Stimulated activated CD4-positive, alpha-beta T cell treated with anti-CD3 and anti-CD28 coated beads, Interleukin-4, amount 100 ng/mL, for 48 hours (primary cell): ENCODE measurements at regions not wholly inside any gene's neighbourhood (a gene's known extent, or its start where the extent isn't known, plus 50 kb on each side); places are given as distances from the start of the nearest gene placed in this dataset.

Experiments used
- DNase-seq, 2 donors: peaks; one replicate each; pipeline ENCODE4 v3.0.0-alpha.2; 2020; ENCODE audit warnings: low read depth in 2 of 2

DNA sequence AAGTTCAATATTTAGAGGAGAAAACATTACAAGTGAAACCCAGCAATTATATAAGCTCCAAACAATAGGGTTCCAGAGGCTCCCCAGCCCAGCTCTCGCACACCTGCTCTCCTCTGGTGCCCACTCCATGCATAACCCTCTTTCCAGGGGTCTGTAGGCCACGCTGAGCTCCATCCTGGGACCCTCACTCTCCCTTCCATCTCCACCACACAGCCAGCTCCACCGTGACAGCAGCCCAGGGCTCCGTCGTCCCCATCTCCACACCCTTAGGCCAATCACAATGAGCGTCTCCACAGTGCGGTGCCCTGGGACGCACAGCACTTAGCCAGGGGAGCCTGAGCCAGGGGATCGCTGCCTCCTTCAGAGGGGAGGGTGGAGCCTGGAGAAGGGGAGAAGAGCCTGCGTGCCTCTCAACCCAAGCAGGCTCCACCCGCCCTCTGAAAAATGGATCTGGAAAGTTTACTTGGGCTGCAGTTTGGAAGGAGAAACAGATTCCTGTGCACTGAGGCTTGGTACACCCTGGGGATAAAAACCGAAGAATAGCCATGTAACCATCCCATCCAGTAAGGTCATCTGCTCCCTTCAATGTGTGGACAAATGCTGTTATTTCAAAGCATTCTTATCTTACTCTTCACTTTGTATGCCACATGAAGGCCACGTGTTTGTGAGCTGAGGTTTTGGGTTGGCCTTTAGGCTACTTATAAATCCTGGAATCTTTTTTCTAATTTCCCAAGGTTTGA lies 72.4 kb upstream of the GGTLC1 start:
- no peak for DNase-seq

- DNase-seq, result no peak
Measured at GRCh38 chr20:24059174-24059573, 70.6 kb upstream of the GGTLC1 start.

- no peak for DNase-seq
Measured at GRCh38 chr20:24056491-24056890, 67.9 kb upstream of the GGTLC1 start.

DNA sequence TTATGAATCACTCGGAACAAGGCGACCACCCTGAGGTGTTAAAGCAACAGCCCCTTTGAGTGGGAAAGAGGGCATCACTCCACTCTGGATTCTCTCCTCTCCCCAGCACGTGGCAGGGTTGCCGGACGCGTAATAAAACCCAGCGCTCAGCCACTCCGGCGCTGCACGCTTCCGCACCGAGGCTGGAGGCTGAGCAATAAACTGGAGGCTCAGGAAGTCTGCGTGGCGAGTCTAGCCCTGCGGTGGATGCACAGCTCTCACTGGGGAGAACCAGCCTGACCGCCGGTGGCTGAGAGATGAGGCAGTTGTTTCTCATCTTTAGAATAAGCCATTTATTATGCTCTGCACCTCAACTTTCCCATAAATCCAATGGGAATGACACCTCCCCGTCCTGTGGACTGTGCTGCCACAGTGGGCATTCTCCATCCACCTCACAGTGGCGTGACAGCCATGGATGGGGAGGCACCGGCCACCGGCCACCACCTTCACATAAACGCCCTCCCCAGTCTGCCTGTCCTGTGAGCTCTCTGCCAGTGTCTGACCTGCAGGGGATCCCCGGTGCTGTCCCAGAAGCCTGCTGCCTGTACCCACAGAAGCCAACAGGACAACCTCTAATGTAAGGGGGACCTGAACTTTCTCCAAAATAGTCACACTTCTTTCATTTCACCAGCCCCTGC lies 64.2 kb upstream of the GGTLC1 start:
- DNase-seq, result no peak

- no peak for DNase-seq
Measured at GRCh38 chr20:24051160-24051559, 62.6 kb upstream of the GGTLC1 start.

DNA sequence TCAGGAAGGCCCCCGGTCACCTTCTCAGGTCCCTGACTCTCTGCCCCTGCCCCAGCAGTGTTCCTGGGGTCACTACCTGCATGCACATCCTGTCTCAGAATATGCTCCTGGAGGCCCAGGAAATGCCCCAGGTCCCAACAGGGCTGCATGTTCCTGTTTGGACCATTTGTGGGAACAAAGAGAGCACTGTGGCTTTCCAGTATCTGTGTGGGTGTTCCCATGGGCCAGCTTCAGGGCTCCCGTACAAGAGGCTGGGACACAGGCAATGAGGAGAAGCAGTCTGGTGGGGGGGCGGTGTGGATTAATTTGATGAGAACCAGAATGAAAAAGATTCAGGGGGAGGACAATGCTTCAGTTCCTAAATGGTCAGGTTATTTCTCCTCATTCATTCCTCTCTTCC lies 61.5 kb upstream of the GGTLC1 start:
- no peak for DNase-seq

GRCh38 chr20:24049081-24049480 lies 60.5 kb upstream of the GGTLC1 start:
- DNase-seq, result no peak

DNA sequence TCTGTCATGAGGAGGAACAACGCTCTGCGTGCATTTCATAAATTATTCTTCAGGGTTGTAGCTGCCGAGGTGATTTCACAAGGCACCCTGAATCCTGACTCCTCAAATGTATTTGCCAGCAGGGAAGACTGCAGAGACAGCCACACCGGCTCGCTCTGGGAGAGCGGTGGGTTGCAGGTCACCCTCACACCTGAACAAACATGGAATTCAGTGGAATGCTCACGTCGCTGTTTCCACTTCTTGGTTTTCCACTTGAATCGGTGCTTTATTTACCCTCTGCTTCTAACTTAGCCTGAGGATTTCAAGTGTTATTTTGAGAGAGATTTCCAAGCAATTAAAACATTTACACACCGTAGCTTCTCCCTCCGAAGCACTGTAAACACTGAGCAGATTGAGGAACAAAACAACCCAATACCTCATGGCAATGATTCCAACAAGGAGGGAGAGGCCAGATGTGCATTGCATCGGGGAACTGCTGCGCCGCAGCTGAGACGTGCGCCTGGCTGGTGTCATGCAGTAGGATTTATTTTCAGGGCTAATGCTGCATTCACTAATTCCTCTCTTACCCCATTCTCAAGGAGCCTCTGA lies 59.5 kb upstream of the GGTLC1 start:
- DNase-seq, result no peak

- no peak for DNase-seq
Measured at GRCh38 chr20:24046888-24047287, 58.3 kb upstream of the GGTLC1 start.

DNA sequence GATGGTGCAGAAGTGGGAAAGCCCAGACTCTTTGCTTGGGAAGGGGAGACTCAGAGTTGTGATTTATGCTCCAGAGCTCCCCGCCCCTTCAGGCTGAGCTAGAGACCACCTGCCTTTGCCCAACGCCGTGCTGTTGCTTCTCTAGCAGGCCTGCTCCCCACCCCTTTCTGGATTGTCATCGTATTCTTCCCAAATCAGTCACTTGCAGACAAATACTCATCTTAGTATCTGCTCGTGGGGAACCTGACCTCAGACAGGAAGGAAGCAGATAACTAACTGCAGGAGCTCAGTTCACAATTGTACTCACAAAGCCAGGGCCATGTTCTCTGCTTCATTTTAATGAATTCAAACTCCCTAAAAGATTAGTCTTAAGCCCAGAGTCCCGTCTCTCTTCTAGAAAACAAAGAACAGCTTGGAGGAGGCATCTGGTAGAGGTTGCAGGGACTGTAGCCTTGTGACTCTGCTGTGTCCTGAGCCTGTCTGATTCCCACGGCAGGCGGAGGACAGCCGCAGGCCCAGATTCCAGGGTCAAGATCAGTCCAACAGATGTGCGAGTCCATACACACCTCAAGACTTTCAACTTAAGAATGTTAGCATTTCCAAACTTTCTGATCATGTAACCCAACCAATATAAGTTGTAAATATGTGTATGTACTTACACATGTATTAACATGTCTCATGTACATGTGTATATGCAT lies 57.2 kb upstream of the GGTLC1 start:
- peak; percentile 12 to 17 for DNase-seq

- no peak for DNase-seq
Measured at GRCh38 chr20:24043294-24043693, 54.7 kb upstream of the GGTLC1 start.

DNA sequence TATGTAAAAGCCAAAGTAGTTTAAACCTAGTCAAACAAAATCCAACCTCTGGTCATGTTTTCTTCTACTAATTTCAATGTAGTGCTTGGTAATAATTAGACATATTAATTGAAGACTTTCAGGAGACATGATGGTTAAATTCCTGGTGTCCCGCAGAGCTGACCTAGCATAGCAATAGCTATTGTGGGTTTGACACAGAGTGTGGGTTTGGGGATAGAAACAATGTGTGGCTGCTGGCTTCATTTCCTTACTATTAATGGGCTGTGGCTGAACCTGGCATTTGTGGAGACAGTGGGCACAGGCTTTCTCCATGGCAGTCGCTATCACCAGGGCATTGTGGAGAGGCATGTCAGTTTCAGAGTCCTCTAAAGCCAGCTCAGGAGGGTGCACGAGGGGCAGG lies 54.1 kb upstream of the GGTLC1 start:
- no peak for DNase-seq

- DNase-seq, result no peak
Measured at GRCh38 chr20:24040896-24041459, 52.4 kb upstream of the GGTLC1 start.

DNA sequence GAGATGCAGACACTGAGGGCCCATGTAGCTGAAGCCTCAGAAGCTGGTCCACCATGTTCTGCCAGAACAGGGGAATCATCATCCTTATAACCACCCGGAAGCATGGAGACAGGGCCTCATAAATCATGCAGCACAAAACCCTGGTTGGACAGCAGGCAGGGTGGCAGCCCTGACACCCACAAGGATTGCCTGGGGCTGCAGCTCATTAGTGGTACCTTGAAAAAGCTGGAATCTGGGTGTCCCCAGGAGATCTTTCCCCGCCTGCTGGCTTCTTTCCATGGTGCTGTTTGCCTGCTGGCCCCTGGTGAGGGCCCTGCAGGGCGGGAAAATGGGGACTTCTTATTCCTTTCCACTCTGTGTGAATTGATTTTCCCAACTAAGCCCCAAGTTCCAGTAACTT lies 50.6 kb upstream of the GGTLC1 start:
- DNase-seq, result no peak
